ENCODE measurements at regions not wholly inside any gene's neighbourhood (a gene's known extent, or its start where the extent isn't known, plus 50 kb on each side); places are given as distances from the start of the nearest gene placed in this dataset.
"Not testable (repeated sequence)": the region's sequence is repeated elsewhere in the genome, so short reads cannot be mapped to it uniquely, and the experiment has no call there.

- DNase-seq (ENCODE audit: low read depth): peak; percentile 9
Measured at GRCh38 chr5:86977190-86977589, 290.5 kb upstream of the RASA1 start.

DNA sequence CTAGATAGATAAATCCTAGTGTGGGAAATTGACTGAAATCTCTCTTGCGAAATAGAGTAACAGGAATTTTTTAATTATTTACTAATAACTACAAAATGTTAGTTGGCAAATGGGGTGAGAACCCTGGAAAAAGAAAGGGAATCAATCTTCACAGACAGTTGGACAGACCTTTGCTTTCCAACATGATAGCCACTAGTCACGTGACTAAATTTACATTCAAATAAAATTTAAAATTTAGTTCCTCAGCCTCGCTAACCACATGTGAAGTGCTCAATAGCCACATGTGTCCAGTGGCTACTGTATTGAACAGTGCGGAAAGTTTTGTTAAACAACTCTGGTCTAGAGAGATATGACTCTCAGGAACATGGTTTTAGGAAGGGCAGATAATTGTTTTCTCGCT lies 289.9 kb upstream of the RASA1 start:
- no peak for DNase-seq (ENCODE audit: low read depth)

DNA sequence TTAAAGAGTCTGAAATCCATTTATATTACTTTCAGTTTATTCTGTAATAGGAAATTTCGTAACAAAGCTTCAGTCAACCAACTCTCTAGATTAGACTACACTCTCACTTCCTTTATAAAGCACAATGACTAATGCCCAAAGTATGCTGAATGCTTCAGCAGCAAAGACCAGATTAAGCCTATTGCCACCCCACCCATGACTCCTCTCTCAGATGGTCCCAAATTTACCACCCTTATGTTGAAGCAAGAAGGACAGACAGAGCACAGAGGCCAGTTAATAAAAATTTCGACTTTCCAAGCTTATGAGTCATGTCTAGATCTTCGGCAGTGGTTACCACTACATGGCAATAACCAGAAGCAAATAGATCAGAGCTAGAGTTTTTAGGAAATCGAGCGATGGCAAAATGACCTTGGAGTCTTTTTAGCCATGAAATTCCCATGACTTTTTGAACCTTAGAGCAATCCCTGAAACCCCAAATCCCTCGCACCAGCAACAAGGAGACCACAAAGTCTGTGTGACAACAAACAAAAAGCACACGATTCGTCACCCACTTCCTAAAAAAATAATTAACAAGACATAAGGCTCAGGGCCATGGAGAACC lies 287.8 kb upstream of the RASA1 start:
- peak; percentile 39 for DNase-seq (ENCODE audit: low read depth)

- no peak for DNase-seq (ENCODE audit: low read depth)
Measured at GRCh38 chr5:86981898-86982297, 285.8 kb upstream of the RASA1 start.

DNA sequence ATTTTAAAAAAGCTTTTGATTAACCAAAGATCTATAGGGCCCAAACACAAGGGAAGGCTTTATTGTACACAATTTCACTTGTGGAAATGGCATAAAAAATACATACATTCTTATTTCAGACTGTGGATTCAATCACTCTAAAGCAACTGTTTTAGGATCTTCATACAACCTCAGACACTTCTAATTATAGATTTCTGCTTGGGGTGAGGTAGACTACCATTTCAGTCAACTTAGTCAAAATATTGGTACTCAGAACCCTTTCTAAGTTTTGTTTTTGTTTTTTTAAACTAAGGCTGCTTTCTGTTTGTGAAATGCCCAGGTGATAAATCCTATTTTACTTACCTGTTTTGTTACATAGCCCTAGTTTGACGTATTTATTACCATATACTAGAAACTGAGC lies 284.5 kb upstream of the RASA1 start:
- DNase-seq (ENCODE audit: low read depth): no peak

- DNase-seq (ENCODE audit: low read depth): no peak
Measured at GRCh38 chr5:86986837-86987236, 280.8 kb upstream of the RASA1 start.

DNA sequence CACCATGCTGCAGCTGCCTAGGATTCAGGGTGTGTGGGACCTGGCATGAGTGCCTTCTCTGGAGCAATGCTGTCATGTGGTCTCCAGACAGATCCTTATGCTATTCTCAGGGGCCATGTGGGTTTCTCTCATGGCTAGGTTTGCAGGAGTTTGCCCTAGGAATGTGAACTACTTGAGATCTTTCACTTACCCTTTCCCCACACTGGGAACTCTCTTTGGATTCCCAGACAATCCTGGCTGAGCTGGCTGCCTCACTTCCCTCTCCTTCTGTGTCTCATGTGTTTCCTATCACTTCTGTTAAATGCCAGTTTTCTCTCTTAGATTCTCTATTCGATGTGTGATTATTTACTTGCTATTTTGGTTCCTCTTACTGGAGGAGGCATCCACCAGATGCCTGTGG lies 270.2 kb upstream of the RASA1 start:
- DNase-seq (ENCODE audit: low read depth): no peak

GRCh38 chr5:86999951-87000350 lies 267.7 kb upstream of the RASA1 start:
- DNase-seq (ENCODE audit: low read depth): no peak

- DNase-seq (ENCODE audit: low read depth): no peak
Measured at GRCh38 chr5:87002485-87002884, 265.2 kb upstream of the RASA1 start.

DNA sequence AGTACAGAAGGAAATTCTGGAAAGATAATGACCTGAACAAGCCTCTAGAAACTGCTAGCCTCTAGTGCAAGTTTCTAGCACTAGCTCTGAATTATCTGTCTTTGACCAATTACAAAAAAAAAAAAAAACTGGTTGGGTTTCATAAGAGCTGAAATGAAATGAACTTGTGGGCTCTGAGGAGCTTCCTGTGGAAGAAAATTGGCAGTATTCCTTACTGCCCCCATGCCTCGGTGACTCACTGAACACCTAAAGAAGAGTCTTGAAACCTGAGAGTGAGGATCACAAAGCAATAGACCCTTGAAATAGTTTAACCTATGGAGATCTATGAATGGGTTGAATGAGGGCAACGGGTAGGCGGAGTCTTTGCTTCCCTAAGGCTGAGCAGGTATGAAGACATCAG lies 263.6 kb upstream of the RASA1 start:
- DNase-seq (ENCODE audit: low read depth): no peak

DNA sequence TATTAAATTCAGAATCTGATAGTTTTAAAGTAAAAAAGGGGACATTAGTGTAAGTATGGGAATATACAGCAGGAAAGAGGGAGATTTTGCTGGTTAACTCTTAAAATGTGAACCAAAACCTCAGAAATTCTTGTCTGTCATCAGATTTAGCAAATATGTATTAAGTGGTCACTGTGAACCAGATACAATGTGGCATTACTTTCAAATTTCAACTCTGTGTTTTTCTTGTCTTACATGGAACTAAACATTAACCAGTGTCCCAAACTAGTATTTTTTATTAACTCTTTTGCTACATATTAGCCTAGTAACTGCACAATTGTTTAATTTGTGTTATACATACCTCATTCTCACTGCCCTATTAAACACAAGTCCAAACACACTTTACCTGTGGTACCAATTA lies 259.9 kb upstream of the RASA1 start:
- no peak for DNase-seq (ENCODE audit: low read depth)

DNA sequence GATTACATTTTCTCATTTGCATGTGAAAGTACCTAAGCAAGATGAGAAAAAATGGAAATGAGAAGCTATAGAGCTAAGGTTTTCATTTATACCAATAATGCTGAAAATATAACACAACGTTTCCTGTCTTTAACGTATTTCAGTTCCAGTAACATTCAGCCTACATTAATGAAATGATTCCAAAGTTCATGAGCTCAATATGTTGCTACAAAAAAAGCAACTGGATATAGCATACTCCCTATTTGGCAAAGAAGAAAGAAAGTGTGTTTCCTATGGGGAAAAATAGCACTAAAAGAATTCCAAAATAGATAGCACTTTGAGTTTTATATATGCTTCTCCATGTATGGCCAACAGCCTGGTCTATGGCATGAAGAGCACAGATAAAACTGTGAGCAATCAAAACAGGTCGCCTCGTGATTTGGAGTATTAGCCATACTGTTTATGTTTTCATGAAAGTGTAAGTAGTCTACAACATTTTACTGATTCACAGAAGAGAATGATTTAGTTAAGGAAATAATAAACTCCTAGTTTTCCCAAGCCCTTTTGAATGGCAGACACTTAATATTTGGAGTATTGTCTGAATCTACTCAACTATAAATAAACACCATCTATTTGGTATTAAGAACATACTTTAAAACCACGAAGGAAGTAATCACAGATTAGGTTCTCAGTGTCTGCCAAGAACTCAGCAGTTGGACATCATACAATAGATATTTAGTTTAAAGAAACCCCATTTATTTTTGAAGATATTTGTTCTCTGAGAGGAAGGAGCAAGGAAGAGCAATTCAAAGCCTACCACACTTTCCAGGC lies 258.7 kb upstream of the RASA1 start:
- DNase-seq (ENCODE audit: low read depth): no peak

- DNase-seq (ENCODE audit: low read depth): no peak
Measured at GRCh38 chr5:87010736-87011135, 256.9 kb upstream of the RASA1 start.

DNA sequence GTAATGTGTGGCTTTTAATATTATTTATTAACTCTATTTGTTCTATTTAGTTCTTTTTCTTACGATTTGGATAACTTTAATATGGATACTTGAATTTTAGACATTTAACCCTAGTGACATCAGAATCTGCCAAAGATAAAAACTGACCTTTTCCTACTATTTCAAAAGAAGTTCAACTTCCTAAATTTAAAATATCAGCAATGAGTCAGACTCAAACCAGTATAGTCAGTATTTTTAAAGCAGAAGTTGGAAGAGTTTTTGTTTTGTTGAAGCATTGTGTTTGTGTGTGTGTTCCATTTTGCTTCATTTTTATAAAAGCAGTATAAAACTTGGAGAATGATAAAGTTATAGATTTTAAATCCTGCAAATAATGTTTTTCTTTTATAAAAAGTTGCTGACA lies 251.8 kb upstream of the RASA1 start:
- no peak for DNase-seq (ENCODE audit: low read depth)

GRCh38 chr5:87020099-87020934 lies 247.4 kb upstream of the RASA1 start:
- DNase-seq (ENCODE audit: low read depth): no peak

DNA sequence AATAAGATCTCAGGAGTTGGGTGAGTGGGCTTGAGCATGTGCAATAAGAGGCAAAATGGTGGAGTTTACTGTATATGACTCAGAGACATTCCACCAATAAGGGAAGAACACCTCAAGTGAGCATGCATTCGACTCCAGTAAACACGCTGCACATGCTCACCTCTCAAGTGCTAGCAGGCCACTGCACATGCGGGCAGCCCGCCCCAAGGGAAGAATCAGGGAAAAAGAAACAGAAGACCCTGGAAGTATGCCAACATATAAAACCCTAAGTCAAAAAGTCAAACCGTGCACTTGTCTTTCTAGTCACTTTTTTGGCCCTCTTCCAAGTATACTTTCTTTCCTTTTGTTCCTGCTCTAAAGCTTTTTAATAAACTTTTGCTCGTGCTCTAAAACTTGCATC lies 245.3 kb upstream of the RASA1 start:
- DNase-seq (ENCODE audit: low read depth): no peak

- no peak for DNase-seq (ENCODE audit: low read depth)
Measured at GRCh38 chr5:87027570-87027969, 240.1 kb upstream of the RASA1 start.

DNA sequence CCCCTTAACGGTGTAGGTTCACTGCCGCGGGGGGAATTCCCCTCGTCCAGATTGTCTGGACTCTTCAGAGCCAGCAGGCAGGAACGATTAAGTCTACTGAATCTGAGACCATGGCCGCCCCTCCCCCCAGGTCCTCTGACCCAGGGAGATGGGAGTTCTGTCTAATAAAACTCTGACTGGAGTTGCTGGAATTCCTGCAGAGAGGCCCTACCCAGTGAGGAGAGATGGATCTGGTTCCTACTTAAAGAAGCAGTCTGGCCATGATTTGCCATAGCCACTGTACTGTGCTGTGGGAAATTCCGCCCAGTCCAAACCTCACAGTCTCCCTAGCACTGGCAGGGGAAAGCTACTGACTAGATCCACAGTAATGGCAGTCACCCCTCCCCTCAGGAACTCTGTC lies 237.7 kb upstream of the RASA1 start:
- DNase-seq (ENCODE audit: low read depth): no peak

DNA sequence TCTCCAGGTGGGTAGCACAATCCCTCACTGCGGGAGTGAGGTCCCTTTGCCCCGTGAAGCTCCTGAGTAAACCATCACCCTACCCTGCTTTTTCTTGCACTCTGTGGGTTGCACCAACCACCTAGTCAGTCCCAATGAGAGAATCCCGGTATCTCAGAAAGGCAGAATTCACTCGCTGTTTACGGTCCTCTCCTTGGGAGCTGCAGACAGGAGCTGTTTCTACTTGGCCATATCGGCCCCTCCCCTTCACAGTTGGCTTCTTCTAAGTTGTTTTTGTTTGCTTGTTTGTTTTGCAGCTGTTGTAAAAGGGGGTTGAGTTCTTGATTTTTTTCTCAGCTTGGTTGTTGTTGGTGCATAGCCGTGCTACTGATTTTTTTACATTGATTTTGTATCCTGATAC lies 237.0 kb upstream of the RASA1 start:
- no peak for DNase-seq (ENCODE audit: low read depth)

DNA sequence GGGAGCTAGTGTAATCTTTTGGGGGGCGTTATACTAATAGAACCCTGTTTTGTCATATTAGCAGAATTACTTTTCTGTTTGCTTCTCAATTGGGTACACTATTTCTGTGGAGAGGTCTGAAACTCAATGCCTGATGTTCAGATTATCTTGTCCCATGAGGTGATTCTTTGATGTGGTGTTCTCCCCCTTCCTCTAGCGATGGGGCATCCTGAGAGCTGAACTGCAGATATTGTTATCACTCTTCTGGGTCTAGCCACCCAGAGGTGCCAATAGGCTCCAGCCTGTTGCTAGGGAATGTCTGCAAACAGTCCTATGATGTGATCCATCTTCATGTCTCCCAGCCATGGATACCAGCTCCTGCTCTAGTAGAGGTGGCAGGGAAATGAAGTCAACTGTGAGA lies 233.1 kb upstream of the RASA1 start:
- DNase-seq (ENCODE audit: low read depth): no peak

- DNase-seq (ENCODE audit: low read depth): no peak
Measured at GRCh38 chr5:87042554-87042953, 225.1 kb upstream of the RASA1 start.

GRCh38 chr5:87048156-87048555 lies 219.5 kb upstream of the RASA1 start:
- DNase-seq (ENCODE audit: low read depth): no peak

DNA sequence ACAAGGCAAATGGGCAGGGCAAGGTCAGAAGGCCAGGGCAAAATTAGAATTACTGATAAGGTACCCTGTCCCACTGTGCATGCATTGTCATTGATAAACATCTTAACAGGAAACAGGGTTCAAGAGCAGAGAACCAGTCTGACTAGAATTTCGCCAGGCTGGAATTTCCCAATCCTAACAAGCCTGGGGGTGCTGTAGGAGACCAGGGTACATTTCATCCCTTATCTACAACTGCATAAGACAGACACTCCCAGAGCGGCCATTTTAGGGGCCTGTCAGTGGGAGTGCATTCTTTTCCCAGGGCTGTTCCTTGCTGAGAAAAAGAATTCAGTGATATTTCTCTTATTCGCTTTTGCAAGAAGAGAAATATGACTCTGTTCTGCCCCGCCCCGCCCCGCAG lies 218.7 kb upstream of the RASA1 start:
- not testable (repeated sequence) for DNase-seq (ENCODE audit: low read depth)
